ENCODE measurements at regions not wholly inside any gene's neighbourhood (a gene's known extent, or its start where the extent isn't known, plus 50 kb on each side); places are given as distances from the start of the nearest gene placed in this dataset.

DNA sequence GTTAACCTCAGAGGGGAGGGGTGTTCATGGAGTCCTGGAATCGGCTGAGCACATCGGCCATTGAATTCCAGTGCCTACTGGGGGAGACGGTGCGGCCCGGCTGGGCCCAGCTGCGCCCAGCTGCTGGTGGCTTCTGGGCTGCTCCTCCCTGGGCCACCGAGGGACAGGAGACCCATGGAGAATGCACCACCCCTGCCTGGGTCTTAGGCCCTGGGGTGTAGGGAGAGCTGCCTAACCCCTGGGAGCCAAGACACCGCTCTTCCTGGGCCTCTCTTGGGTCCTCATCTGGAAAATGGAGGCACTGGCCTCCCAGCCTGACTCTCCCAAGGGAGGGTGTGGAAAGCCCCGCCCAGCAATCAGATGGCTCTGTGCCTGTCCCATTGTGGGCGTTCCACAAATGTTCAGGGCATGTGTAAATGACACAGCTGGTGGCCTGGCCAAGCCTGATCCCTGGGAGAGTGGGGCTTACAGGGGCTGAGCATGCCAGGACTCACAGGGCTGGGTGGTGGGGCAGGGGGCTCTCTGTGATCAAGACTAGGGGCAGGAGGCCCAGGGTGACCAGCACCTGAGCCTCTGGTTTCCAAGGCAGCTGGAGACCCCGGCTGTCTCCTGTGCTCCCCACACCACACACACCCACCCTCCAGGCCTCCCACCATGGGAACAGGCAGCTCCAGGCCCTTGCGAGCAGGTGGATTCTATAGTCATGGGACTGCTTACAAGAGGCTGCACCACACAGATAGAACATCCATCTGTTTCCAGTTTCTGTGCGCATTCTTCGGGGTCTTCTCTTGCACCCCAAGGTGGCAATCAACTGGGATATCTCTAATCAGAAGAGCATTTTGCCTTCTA is 150.9 kb downstream of the URI1 start:
- Histone ChIP-seq H3K27me3 (ENCODE audit: control insufficient read depth, insufficient read depth, low read length) (no peaks in the 10 kb centered on the region), H3K9me3 (ENCODE audit: control insufficient read depth, low read length) (no peaks in the 10 kb centered on the region), H2AFZ (no peak overlapping the region), H3K27ac (no peak overlapping the region), H3K79me2 (no peaks in the 10 kb centered on the region), H3K4me3 (ENCODE audit: low read depth, low read length) (no peak overlapping the region), H3K4me2 (ENCODE audit: low read length) (no peak overlapping the region), H3K4me1 (no peaks in the 10 kb centered on the region), H3K9ac (no peak overlapping the region), H3K36me3 (ENCODE audit: control insufficient read depth, insufficient read depth, low read length) (no peaks in the 10 kb centered on the region)
- TF ChIP-seq, protein P1, sequence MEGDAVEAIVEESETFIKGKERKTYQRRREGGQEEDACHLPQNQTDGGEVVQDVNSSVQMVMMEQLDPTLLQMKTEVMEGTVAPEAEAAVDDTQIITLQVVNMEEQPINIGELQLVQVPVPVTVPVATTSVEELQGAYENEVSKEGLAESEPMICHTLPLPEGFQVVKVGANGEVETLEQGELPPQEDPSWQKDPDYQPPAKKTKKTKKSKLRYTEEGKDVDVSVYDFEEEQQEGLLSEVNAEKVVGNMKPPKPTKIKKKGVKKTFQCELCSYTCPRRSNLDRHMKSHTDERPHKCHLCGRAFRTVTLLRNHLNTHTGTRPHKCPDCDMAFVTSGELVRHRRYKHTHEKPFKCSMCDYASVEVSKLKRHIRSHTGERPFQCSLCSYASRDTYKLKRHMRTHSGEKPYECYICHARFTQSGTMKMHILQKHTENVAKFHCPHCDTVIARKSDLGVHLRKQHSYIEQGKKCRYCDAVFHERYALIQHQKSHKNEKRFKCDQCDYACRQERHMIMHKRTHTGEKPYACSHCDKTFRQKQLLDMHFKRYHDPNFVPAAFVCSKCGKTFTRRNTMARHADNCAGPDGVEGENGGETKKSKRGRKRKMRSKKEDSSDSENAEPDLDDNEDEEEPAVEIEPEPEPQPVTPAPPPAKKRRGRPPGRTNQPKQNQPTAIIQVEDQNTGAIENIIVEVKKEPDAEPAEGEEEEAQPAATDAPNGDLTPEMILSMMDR (IDR thresholded peaks at IDR 0.05), result no peak

DNA sequence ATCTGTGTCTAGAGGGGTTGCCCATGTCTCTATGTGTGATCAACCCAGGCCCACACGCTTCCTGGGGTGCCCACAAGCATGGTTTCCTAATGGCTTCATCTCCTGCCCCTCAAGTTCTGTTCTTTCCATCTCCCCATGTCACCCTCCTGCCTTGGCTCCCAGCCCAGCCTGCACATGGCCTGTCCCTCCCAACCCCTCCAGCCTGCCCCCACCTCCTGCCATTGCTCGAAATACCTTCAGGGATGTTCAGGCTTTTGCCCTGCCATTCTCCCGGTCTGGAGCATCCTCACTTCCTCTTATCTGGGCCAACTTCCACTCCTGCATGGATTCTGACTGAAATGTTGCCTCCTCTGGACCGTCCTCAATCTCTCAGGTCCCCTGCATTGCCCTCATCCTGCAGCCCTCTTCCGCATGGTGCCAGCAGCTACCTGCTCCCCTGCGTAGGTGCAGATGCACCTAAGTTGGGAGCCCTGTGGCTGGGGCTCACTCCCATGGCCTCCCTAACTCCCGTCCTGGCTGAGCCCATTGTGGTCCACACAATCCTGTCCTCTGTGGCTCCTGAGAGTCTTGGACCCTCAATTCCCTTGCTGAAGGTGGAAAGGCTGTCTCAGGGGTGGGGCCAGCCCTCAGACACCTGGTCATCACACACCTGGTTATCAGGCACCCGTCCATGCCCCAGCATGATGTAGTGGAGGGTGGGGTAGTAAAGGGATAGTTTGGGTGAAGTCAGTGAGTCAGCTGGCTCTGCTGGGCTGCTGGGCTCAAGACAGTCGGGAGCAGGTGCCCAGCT is 152.1 kb downstream of the URI1 start:
- H3K9me3 ChIP-seq (ENCODE audit: control insufficient read depth, low read length), result no peaks in the 10 kb centered on the region
- H3K36me3 ChIP-seq (ENCODE audit: control insufficient read depth, insufficient read depth, low read length), result no peaks in the 10 kb centered on the region
- no peak overlapping the region for H3K4me2 ChIP-seq (ENCODE audit: low read length)
- no peaks in the 10 kb centered on the region for H3K79me2 ChIP-seq
- no peaks in the 10 kb centered on the region for H3K27me3 ChIP-seq (ENCODE audit: control insufficient read depth, insufficient read depth, low read length)
- TF ChIP-seq, protein P1 (IDR thresholded peaks at IDR 0.05), result no peak
- H3K4me3 ChIP-seq (ENCODE audit: low read depth, low read length), result no peak overlapping the region
- H3K9ac ChIP-seq, result no peak overlapping the region
- no peak overlapping the region for H3K27ac ChIP-seq
- H3K4me1 ChIP-seq, result no peaks in the 10 kb centered on the region
- no peak overlapping the region for H2AFZ ChIP-seq

DNA sequence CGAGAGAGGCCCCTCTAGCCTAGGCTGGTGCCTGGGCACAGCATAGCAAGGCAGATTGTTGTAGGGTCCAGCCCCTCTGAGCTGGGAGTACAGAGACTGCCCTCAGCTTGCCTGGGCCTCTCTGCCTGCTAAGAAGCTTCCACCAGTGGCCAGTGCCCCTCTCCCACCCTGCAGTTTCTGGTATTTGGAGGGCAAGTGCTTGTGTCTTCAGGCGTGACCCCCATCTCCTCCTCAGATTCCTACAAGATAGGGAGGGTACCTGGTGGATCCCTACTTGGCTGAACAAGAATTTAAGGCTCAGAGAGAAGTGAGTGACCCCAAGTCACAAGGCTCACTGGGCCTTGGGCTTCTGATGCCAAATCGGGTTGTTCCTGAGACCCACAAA is 152.7 kb downstream of the URI1 start:
- H3K27me3 ChIP-seq (ENCODE audit: control insufficient read depth, insufficient read depth, low read length), result no peaks in the 10 kb centered on the region
- H3K4me2 ChIP-seq (ENCODE audit: low read length), result no peak overlapping the region
- H3K27ac ChIP-seq, result no peak overlapping the region
- H3K4me3 ChIP-seq (ENCODE audit: low read depth, low read length), result no peak overlapping the region
- no peaks in the 10 kb centered on the region for H3K4me1 ChIP-seq
- H3K79me2 ChIP-seq, result no peaks in the 10 kb centered on the region
- no peak overlapping the region for H3K9ac ChIP-seq
- TF ChIP-seq, protein P1 (IDR thresholded peaks at IDR 0.05), result no peak
- no peak overlapping the region for H2AFZ ChIP-seq
- no peaks in the 10 kb centered on the region for H3K36me3 ChIP-seq (ENCODE audit: control insufficient read depth, insufficient read depth, low read length)
- H3K9me3 ChIP-seq (ENCODE audit: control insufficient read depth, low read length), result no peaks in the 10 kb centered on the region

DNA sequence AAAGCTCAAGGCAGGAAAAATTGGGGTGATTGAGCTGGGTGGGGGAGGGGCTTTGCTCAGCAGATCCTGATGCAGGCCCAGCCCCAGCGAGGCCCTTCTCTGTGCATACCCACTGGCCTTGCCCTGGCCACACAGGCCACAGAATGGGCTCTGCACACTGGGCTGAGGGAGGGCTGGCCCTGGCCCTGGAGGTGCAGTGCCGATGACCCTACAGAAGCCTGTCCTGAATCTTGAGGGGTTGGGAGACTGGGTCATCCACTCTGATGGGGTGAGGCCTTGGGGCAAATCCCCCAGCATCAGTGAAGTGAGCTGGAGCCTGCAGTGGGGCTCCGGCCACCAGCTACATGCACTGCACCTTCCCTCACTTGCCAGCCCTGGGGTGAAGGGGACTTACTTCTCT is 153.1 kb downstream of the URI1 start:
- H3K27me3 ChIP-seq (ENCODE audit: control insufficient read depth, insufficient read depth, low read length), result no peaks in the 10 kb centered on the region
- H3K9me3 ChIP-seq (ENCODE audit: control insufficient read depth, low read length), result no peaks in the 10 kb centered on the region
- H3K4me1 ChIP-seq, result no peaks in the 10 kb centered on the region
- no peaks in the 10 kb centered on the region for H3K79me2 ChIP-seq
- H3K27ac ChIP-seq, result no peak overlapping the region
- no peak overlapping the region for H2AFZ ChIP-seq
- H3K36me3 ChIP-seq (ENCODE audit: control insufficient read depth, insufficient read depth, low read length), result no peaks in the 10 kb centered on the region
- no peak overlapping the region for H3K4me3 ChIP-seq (ENCODE audit: low read depth, low read length)
- TF ChIP-seq, protein P1 (IDR thresholded peaks at IDR 0.05), result no peak
- no peak overlapping the region for H3K4me2 ChIP-seq (ENCODE audit: low read length)
- H3K9ac ChIP-seq, result no peak overlapping the region

Measured in parathyroid adenoma (tissue), 2 donors.